H1 (cell line): ENCODE measurements at regions not wholly inside any gene's neighbourhood (a gene's known extent, or its start where the extent isn't known, plus 50 kb on each side); places are given as distances from the start of the nearest gene placed in this dataset.

Experiments used
- CHD7 ChIP-seq: fragments of 300-600 bp; sonication (generic); IDR thresholded peaks from 2 replicates; pipeline ENCODE4 v1.7.1; 2012; ENCODE audit warnings: low read length, moderate library complexity, mild to moderate bottlenecking, inconsistent platforms; ENCODE audit not compliant: insufficient replicate concordance
- POLR2A ChIP-seq, 2 experiments: IDR thresholded peaks; 1 replicate in 1 of 2; 2 replicates in 1 of 2; pipeline ENCODE4 v1.6.1; 2011; ENCODE audit warnings: low read depth in 2 of 2, low read length in 2 of 2, mild to moderate bottlenecking in 2 of 2; ENCODE audit errors: control extremely low read depth in 1 of 2
- SP2 ChIP-seq: IDR thresholded peaks from 2 replicates; pipeline ENCODE4 v1.6.1; 2012; ENCODE audit warnings: mild to moderate bottlenecking, low read length, inconsistent platforms

DNA sequence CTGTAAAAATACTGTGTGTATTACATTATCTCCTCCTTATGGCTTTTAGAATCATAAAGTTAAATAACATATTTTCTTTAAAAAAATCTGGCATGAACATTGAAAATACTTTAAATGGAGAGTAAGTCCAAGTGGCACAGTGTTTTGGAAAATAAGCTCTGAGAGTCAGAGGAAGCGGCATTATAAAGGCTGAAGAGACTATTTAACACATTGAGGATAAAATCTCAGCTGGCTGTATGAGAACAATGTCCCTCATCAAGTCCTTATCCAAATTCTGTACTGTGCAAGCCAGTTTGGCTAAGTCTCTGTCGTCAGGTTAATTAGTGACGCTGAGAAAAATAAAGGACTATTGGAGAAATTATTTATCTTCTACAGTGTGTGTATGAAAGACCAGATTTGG lies 245.5 kb downstream of the MFSD1 start (continued):
- TF ChIP-seq CHD7, result no peak
- no peak for TF ChIP-seq POLR2A (IDR thresholded peaks at IDR 0.05; ENCODE audit: control extremely low read depth in 1 of 2, low read depth in 2 of 2, low read length in 2 of 2)
- no peak for TF ChIP-seq SP2
